Dendritic cell treated with granulocyte-macrophage colony-stimulating factor and Interleukin-4, amounts not matched to agents 40 ng/mL and 50 ng/mL, for 4 days (primary cell): ENCODE measurements at regions not wholly inside any gene's neighbourhood (a gene's known extent, or its start where the extent isn't known, plus 50 kb on each side); places are given as distances from the start of the nearest gene placed in this dataset.
"Not testable (repeated sequence)": the region's sequence is repeated elsewhere in the genome, so short reads cannot be mapped to it uniquely, and the experiment has no call there.

Experiments
- H3K27ac Mint-ChIP-seq: one replicate; pipeline ENCODE4 v1.8.0; 2022; ENCODE audit warnings: mild to moderate bottlenecking, mixed read lengths
- H3K27me3 Mint-ChIP-seq: one replicate; pipeline ENCODE4 v1.8.0; 2022; ENCODE audit warnings: mild to moderate bottlenecking, mixed read lengths
- H3K36me3 Mint-ChIP-seq: one replicate; pipeline ENCODE4 v1.8.0; 2022; ENCODE audit warnings: low read depth, mixed read lengths
- H3K4me1 Mint-ChIP-seq: one replicate; pipeline ENCODE4 v1.8.0; 2022; ENCODE audit warnings: low read depth, mixed read lengths
- H3K4me3 Mint-ChIP-seq: one replicate; pipeline ENCODE4 v1.8.0; 2022; ENCODE audit warnings: mild to moderate bottlenecking, moderate library complexity, mixed read lengths
- H3K9me3 Mint-ChIP-seq: one replicate; pipeline ENCODE4 v1.8.0; 2022; ENCODE audit warnings: mixed read lengths
- intact Hi-C: fragments of 100-400 bp; cut with micrococcal nuclease; formaldehyde crosslinking; loops from one replicate; pipeline ENCODE4 v1.15.0; 2022

DNA sequence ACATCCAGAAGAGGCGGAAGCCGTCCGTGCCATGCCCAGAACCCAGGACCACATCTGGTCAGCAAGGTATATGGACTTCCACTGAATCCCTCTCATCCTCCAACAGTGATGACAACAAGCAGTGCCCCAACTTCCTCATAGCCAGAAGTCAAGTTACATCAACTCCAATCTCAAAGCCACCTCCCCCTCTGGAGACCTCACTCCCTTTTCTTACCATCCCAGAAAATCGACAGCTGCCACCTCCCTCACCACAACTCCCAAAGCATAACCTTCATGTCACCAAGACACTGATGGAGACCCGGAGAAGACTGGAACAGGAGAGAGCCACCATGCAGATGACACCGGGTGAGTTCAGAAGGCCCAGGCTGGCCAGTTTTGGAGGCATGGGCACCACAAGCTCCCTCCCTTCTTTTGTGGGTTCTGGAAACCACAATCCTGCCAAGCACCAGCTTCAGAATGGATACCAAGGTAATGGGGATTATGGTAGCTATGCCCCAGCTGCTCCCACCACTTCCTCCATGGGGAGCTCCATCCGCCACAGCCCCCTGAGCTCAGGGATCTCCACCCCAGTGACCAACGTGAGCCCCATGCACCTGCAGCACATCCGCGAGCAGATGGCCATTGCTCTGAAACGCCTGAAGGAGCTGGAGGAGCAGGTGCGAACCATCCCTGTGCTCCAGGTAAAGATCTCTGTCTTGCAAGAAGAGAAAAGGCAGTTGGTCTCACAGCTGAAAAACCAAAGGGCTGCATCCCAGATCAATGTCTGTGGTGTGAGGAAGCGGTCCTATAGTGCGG, 130.3 kb upstream of the DMRT1 start:
- intact Hi-C loops, result no loop called here
- H3K27ac Mint-ChIP-seq, result no peak overlapping the region
- peaks cover 6% of the 10 kb centered on the region for H3K36me3 Mint-ChIP-seq
- no peaks in the 10 kb centered on the region for H3K9me3 Mint-ChIP-seq
- H3K4me1 Mint-ChIP-seq, result peaks cover 23% of the 10 kb centered on the region
- no peak overlapping the region for H3K4me3 Mint-ChIP-seq
- H3K27me3 Mint-ChIP-seq, result peaks cover 8% of the 10 kb centered on the region

DNA sequence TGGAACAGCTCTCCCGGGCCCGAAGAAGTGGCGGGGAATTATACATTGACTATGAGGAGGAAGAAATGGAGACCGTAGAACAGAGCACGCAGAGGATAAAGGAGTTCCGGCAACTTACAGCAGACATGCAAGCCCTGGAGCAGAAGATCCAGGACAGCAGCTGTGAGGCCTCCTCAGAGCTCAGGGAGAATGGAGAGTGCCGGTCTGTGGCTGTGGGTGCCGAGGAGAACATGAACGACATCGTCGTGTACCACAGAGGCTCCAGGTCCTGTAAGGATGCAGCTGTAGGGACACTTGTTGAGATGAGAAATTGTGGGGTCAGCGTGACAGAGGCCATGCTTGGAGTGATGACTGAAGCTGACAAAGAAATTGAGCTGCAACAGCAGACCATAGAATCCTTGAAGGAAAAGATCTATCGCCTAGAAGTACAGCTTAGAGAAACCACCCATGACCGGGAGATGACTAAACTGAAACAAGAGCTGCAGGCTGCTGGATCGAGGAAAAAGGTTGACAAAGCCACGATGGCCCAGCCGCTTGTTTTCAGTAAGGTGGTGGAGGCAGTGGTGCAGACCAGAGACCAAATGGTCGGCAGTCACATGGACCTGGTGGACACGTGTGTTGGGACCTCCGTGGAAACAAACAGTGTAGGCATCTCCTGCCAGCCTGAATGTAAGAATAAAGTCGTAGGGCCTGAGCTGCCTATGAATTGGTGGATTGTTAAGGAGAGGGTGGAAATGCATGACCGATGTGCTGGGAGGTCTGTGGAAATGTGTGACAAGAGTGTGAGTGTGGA, 129.5 kb upstream of the DMRT1 start:
- Mint-ChIP-seq H3K9me3 (no peaks in the 10 kb centered on the region), H3K36me3 (peaks cover 6% of the 10 kb centered on the region), H3K4me3 (no peak overlapping the region), H3K4me1 (peaks cover 16% of the 10 kb centered on the region), H3K27ac (no peak overlapping the region), H3K27me3 (peaks cover 3% of the 10 kb centered on the region)
- intact Hi-C loops, result no loop called here

DNA sequence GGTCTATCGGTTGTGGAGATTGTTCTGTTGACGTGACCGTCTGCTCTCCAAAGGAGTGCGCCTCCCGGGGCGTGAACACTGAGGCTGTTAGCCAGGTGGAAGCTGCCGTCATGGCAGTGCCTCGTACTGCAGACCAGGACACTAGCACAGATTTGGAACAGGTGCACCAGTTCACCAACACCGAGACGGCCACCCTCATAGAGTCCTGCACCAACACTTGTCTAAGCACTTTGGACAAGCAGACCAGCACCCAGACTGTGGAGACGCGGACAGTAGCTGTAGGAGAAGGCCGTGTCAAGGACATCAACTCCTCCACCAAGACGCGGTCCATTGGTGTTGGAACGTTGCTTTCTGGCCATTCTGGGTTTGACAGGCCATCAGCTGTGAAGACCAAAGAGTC, 128.9 kb upstream of the DMRT1 start:
- Mint-ChIP-seq H3K36me3 (peaks cover 6% of the 10 kb centered on the region), H3K4me1 (peaks cover 15% of the 10 kb centered on the region), H3K27me3 (peaks cover 2% of the 10 kb centered on the region), H3K4me3 (no peak overlapping the region), H3K9me3 (no peaks in the 10 kb centered on the region), H3K27ac (no peak overlapping the region)
- intact Hi-C loops, result no loop called here

GRCh38 chr9:713091-713490, 128.4 kb upstream of the DMRT1 start:
- H3K27ac Mint-ChIP-seq, result no peak overlapping the region
- H3K9me3 Mint-ChIP-seq, result no peaks in the 10 kb centered on the region
- peaks cover 15% of the 10 kb centered on the region for H3K4me1 Mint-ChIP-seq
- peaks cover 2% of the 10 kb centered on the region for H3K27me3 Mint-ChIP-seq
- intact Hi-C loops, result no loop called here
- peaks cover 6% of the 10 kb centered on the region for H3K36me3 Mint-ChIP-seq
- no peak overlapping the region for H3K4me3 Mint-ChIP-seq

DNA sequence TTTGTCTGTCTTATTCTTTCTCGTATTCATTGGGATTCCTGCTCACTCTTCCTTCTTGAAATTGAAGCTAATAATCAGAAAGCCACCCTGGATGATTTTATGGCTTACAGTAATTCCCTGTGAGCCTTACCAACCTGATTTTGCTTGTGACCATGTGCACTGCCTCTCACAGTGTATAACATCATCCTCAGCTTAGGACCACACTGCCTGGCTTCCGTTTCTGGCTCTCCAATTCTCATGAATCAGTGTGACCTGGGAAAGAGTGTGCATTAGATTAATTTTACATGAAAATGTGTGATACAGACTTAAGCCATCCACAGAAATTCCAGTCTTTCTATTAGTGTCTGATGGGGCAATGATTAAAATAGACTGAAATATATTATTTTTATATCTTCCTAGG, 126.8 kb upstream of the DMRT1 start:
- peaks cover 5% of the 10 kb centered on the region for H3K4me1 Mint-ChIP-seq
- H3K36me3 Mint-ChIP-seq, result peaks cover 6% of the 10 kb centered on the region
- intact Hi-C loops, result no loop called here
- no peak overlapping the region for H3K4me3 Mint-ChIP-seq
- H3K27ac Mint-ChIP-seq, result no peak overlapping the region
- no peaks in the 10 kb centered on the region for H3K27me3 Mint-ChIP-seq
- no peaks in the 10 kb centered on the region for H3K9me3 Mint-ChIP-seq

DNA sequence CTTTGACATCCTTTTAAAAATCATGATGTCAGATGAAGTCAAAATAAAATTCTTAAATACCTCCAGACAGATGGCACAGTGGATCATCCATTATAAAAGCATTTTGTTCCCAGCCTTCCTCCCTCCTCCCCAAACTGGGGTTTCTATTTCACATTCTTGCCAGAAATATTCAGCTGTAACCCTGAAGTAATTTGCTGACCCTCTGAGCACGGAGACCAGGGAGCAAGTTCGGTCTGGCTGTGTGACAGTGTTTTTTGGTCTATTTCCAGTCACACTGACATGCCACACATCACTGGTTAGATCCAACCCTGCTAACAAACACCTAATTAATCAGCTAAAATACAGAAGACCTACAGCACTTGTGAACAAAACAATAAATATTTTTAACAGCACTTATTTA, 126.2 kb upstream of the DMRT1 start:
- H3K27me3 Mint-ChIP-seq, result no peaks in the 10 kb centered on the region
- H3K4me1 Mint-ChIP-seq, result peaks cover 5% of the 10 kb centered on the region
- intact Hi-C loops, result no loop called here
- H3K36me3 Mint-ChIP-seq, result peaks cover 6% of the 10 kb centered on the region
- H3K27ac Mint-ChIP-seq, result no peak overlapping the region
- no peaks in the 10 kb centered on the region for H3K9me3 Mint-ChIP-seq
- H3K4me3 Mint-ChIP-seq, result no peak overlapping the region

GRCh38 chr9:715743-716400, 125.6 kb upstream of the DMRT1 start:
- Mint-ChIP-seq H3K36me3 (peaks cover 6% of the 10 kb centered on the region), H3K27me3 (no peaks in the 10 kb centered on the region), H3K4me1 (peaks cover 3% of the 10 kb centered on the region), H3K9me3 (no peaks in the 10 kb centered on the region), H3K27ac (no peak overlapping the region), H3K4me3 (no peak overlapping the region)
- intact Hi-C loops, result no loop called here

- no peak overlapping the region for H3K4me3 Mint-ChIP-seq
- no peaks in the 10 kb centered on the region for H3K9me3 Mint-ChIP-seq
- H3K27me3 Mint-ChIP-seq, result no peaks in the 10 kb centered on the region
- H3K4me1 Mint-ChIP-seq, result no peaks in the 10 kb centered on the region
- H3K27ac Mint-ChIP-seq, result no peak overlapping the region
- intact Hi-C loops, result no loop called here
- H3K36me3 Mint-ChIP-seq, result no peaks in the 10 kb centered on the region
These were observed 123.8 kb upstream of the DMRT1 start for GRCh38 chr9:717722-718121.

DNA sequence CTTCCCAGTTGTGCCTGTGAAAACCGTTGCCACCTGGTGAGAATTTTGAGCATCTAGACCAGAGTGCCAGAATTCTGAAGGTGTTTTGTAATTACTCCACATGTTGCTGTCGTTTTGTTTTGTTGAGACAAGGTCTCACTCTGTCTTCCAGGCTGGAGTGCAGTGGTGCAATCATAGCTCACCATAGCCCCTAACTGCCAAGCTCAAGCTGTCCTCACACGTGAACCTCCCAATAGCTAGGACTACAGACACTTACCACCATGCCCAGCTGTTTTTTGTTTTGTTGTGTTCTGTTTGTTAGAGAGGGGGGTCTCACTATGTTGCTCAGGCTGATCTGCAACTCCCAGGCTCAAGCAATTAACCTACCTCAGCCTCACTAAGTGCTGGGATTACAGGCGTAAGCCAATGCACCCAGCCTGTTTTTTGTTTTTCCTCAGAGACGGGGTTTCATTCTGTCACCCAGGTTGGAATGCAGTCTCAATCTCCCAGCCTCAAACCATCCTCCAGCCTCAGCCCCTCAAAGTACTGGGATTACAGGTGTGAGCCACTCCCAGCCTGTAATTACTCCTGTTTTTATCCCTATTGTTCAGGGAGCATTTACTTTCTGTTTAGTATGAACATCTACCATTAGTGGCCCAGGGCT, 121.1 kb upstream of the DMRT1 start:
- H3K27ac Mint-ChIP-seq, result no peak overlapping the region
- no peaks in the 10 kb centered on the region for H3K9me3 Mint-ChIP-seq
- no peaks in the 10 kb centered on the region for H3K27me3 Mint-ChIP-seq
- no peak overlapping the region for H3K4me3 Mint-ChIP-seq
- intact Hi-C loops, result no loop called here
- H3K36me3 Mint-ChIP-seq, result no peaks in the 10 kb centered on the region
- no peaks in the 10 kb centered on the region for H3K4me1 Mint-ChIP-seq

DNA sequence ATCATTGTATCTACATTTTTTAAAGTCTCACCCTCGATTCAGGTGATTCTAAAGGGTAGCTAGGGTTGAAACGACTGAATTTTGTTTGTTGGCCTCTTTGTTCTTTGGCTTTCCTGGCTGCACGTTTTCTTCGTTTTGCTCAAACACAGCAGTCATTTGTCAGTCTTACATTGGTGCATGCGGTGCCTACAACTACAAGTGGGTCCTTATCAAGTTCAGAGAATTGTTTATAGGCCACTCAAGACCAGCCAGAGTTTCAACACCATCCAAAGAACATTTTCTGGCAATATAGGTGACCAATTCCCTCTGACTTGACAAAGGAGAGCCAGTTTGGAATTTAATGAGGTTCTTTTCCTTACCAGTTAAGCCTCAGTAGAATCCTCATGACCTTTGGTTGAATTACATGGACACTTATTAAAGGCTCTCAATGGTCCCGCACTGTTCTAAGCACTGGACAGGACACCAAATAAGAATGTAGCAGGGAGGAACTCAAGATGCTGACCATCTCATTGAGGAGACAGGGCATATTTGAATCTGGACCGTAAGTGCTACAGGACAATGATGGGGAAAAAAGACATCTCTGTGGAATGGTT, 119.0 kb upstream of the DMRT1 start:
- Mint-ChIP-seq H3K9me3 (no peaks in the 10 kb centered on the region), H3K4me3 (no peak overlapping the region), H3K27me3 (no peaks in the 10 kb centered on the region), H3K36me3 (no peaks in the 10 kb centered on the region), H3K4me1 (no peaks in the 10 kb centered on the region), H3K27ac (no peak overlapping the region)
- intact Hi-C loops, result no loop called here

GRCh38 chr9:724461-724860, 117.0 kb upstream of the DMRT1 start:
- intact Hi-C loops, H3K27me3 Mint-ChIP-seq, H3K27ac Mint-ChIP-seq, H3K4me3 Mint-ChIP-seq, H3K4me1 Mint-ChIP-seq, H3K36me3 Mint-ChIP-seq, H3K9me3 Mint-ChIP-seq: not testable (repeated sequence)

DNA sequence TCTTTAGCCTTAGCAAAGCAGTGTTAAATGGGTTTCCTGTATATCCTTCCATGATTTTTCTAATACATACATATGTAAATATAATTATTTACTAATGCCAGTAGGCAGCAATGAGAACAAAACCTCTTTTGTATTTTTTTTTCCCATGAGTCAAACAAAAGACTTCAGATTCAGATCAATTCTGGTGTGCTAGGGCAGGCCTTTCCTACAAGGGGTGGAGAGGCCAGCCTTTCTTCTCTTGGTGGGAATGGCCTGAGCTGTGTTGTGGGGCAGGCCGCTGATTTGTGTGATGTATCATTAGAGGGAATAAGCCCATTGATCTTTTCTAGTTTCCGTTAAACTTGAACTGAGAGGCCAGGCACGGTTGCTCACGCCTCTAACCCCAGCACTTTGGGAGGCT, 115.5 kb upstream of the DMRT1 start:
- H3K27ac Mint-ChIP-seq, result no peak overlapping the region
- intact Hi-C loops, result no loop called here
- H3K36me3 Mint-ChIP-seq, result no peaks in the 10 kb centered on the region
- H3K4me1 Mint-ChIP-seq, result no peaks in the 10 kb centered on the region
- no peaks in the 10 kb centered on the region for H3K9me3 Mint-ChIP-seq
- no peak overlapping the region for H3K4me3 Mint-ChIP-seq
- H3K27me3 Mint-ChIP-seq, result no peaks in the 10 kb centered on the region

DNA sequence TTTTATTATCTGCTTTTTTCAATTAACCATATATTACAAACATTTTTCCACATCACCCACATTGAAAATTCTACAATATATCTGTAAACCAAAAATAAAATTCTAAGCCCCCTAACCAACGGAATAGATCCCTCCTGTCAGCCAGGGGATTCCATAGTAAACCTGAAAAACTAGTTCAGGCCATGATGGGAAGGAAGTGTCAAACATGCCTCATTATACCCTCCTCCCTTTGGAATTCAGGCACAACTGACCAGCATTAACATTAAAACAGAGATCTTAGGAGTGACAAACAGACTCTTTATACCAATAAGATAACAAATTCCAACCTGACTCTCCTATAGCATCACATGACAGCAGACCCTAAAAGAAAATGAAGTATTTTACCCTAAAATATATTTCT, 113.7 kb upstream of the DMRT1 start:
- Mint-ChIP-seq H3K27ac (no peak overlapping the region), H3K4me3 (no peak overlapping the region), H3K27me3 (no peaks in the 10 kb centered on the region), H3K36me3 (peaks cover 6% of the 10 kb centered on the region), H3K4me1 (no peaks in the 10 kb centered on the region), H3K9me3 (no peaks in the 10 kb centered on the region)
- intact Hi-C loops, result no loop called here

DNA sequence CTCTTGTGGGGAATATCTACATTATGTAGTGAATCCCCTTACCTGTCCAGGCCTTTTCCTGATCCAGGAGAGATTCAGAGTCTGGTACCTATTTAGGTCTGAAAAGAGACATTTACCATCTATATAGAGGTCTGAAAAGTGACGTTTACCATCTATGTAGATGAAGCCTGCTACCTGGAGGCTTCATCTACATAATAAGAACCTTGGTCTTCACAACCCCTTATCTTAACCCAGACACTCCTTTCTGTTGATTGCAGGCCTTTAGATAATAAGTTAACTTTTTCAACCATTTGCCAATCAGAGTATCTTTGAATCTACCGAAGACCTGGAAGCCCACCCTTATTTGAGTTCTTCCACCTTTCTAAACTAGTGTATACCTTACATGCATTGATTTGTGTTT, 113.0 kb upstream of the DMRT1 start:
- Mint-ChIP-seq H3K4me3 (no peak overlapping the region), H3K27me3 (no peaks in the 10 kb centered on the region), H3K4me1 (no peaks in the 10 kb centered on the region), H3K9me3 (no peaks in the 10 kb centered on the region), H3K36me3 (peaks cover 6% of the 10 kb centered on the region), H3K27ac (no peak overlapping the region)
- intact Hi-C loops, result no loop called here
